ENCODE measurements at regions not wholly inside any gene's neighbourhood (a gene's known extent, or its start where the extent isn't known, plus 50 kb on each side); places are given as distances from the start of the nearest gene placed in this dataset.

DNA sequence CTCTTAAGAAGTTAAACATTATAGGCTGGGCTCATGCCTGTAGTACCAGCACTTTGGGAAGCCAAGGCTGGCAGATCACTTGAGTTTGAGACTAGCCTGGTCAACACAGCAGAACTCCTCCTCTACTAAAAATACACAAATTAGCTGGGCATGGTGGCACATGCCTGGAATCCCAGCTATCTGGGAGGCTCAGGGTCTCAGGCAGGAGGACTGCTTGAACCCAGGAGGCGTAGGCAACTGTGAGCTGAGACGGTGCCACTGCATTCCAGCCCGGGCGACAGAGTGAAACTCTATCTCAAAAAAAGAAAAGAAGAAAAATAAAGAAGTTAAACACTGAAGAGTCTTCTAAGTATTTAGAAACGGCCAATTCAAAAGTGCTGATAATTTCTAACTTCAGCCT, 164.3 kb upstream of the GALNTL6 start:
- CTCF ChIA-PET: interaction anchor here (1.0 to 2.1 kb wide), 4 partner anchors 9 to 658 kb away, joined by 3 to 7 read pairs (median 6); no protein-coding TSS in a partner anchor
- no peak for DNase-seq (ENCODE audit: extremely low spot score)
- POLR2A ChIA-PET: no interaction called here
- TF ChIP-seq, protein P1, sequence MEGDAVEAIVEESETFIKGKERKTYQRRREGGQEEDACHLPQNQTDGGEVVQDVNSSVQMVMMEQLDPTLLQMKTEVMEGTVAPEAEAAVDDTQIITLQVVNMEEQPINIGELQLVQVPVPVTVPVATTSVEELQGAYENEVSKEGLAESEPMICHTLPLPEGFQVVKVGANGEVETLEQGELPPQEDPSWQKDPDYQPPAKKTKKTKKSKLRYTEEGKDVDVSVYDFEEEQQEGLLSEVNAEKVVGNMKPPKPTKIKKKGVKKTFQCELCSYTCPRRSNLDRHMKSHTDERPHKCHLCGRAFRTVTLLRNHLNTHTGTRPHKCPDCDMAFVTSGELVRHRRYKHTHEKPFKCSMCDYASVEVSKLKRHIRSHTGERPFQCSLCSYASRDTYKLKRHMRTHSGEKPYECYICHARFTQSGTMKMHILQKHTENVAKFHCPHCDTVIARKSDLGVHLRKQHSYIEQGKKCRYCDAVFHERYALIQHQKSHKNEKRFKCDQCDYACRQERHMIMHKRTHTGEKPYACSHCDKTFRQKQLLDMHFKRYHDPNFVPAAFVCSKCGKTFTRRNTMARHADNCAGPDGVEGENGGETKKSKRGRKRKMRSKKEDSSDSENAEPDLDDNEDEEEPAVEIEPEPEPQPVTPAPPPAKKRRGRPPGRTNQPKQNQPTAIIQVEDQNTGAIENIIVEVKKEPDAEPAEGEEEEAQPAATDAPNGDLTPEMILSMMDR (IDR thresholded peaks at IDR 0.05; ENCODE audit: control extremely low read depth, extremely low read depth, low read depth, missing control alignments): no peak

DNA sequence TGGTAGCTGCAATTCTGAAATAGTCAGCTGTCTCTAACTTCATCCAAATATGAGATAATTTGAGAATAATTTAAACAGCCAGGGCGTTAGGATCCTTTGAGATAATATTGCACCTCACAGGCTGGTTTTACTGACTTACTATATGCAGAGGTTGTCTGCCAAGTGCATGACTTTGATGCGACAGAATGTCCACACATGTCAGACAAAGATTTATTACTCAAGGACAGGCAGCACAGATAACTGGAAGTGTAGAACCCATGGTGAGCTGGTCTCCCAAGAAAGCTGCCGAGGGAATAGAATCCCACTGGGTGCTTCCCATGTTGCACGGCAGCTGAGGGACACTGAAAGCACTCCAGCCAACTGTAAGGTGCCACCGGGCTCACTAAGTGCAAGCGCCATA, 166.2 kb upstream of the GALNTL6 start:
- TF ChIP-seq, protein P1 (IDR thresholded peaks at IDR 0.05; ENCODE audit: control extremely low read depth, extremely low read depth, low read depth, missing control alignments): no peak
- ChIA-PET POLR2A (no interaction called here), CTCF (no interaction called here)
- no peak for DNase-seq (ENCODE audit: extremely low spot score)

DNA sequence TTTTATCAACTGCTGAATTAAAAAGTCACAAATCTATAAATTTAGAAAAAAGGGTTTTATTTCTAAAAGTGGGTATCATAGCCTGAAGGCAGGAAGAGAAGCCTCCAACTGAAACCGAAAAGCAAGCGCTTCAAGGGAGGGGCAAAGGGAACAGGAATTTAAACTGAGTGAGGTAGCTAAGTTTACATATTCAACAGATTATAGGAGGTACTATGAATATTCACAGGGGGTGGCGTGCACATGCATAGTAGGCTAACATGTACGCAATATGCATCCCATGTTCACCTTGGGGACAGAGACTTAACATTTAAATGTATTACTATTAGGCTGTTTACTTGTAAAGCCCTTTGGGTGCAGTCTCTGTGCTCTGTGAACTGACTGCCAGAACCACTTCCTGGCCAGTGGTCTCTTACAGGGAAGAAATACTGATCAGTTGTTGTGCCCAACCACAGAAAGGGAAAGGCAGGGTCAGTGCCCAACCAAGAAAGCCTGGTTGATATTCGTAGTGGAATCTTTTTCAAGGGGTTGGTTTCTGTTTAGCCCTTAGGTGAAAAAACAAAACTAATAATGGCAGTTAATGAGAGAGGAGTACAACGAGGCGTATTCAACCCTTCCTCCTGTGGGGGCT, 168.7 kb upstream of the GALNTL6 start:
- POLR2A ChIA-PET: no interaction called here
- DNase-seq (ENCODE audit: extremely low spot score): peak; percentile 35
- CTCF ChIA-PET: no interaction called here
- TF ChIP-seq, protein P1 (IDR thresholded peaks at IDR 0.05; ENCODE audit: control extremely low read depth, extremely low read depth, low read depth, missing control alignments): no peak

DNA sequence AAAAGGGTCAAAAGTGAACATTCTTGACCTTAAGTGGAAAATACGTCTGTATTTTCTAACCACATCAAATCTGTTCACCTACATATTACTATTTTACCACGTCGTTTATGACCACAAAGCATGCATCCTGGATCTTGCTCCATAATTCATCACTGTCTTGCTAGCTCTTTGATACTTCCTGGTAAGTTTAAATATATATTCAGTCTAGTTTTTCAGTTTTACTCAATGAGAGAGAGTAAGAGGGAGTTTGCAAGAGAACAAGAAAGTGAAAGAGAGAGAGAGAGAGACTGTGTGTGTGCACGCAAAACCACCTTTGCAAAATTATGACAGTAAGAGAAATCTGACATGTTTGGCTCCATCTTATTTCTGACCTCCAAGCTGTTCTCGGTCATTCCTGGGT, 173.7 kb upstream of the GALNTL6 start:
- POLR2A ChIA-PET: no interaction called here
- TF ChIP-seq, protein P1 (IDR thresholded peaks at IDR 0.05; ENCODE audit: control extremely low read depth, extremely low read depth, low read depth, missing control alignments): no peak
- peak; percentile 44 for DNase-seq (ENCODE audit: extremely low spot score)
- CTCF ChIA-PET: interaction anchor here (0.8 to 1.5 kb wide), 6 partner anchors 8 to 30 kb away, joined by 3 to 6 read pairs (median 4); no protein-coding TSS in a partner anchor

DNA sequence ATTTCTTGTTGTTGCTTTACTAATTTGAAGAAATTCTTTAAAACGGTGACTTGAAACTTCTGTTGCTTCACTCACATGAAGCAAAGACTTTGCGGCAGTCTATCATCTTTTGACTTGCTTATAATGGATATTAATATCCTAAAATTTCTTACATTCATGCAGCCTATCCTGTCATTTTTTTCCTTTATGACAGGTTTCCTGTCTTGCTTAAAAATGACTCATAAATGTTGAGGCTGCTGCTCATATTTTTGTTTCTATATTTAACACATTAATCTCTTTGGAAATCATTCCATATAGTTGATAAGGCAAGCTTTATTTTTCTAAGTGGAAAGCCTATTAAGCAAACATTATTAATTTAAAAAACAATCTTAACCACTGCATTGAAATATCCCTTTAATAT, 176.6 kb upstream of the GALNTL6 start:
- DNase-seq (ENCODE audit: extremely low spot score): no peak
- CTCF ChIA-PET: interaction anchor here (1.5 kb wide), 1 partner anchor 36 kb away, joined by 3 read pairs; no protein-coding TSS in a partner anchor
- POLR2A ChIA-PET: no interaction called here
- TF ChIP-seq, protein P1 (IDR thresholded peaks at IDR 0.05; ENCODE audit: control extremely low read depth, extremely low read depth, low read depth, missing control alignments): no peak

DNA sequence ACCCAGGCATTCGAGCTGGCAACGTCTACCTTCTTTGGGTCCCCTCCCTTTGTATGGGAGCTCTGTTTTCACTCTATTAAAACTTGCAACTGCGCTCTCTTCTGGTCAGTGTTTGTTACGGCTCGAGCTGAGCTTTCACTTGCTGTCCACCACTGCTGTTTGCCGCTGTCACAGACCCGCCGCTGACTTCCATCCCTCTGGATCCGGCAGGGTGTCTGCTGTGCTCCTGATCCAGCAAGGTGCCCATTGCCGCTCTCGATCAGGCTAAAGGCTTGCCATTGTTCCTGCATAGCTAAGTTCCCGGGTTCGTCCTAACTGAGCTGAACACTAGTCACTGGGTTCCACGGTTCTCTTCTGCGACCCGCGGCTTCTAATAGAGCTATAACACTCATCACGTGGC, 183.5 kb upstream of the GALNTL6 start:
- ChIA-PET CTCF (interaction anchor here (0.8 to 2.1 kb wide), 3 partner anchors 10 to 32 kb away, joined by 3 to 9 read pairs (median 4); no protein-coding TSS in a partner anchor), POLR2A (no interaction called here)
- TF ChIP-seq, protein P1 (IDR thresholded peaks at IDR 0.05; ENCODE audit: control extremely low read depth, extremely low read depth, low read depth, missing control alignments): no peak
- DNase-seq (ENCODE audit: extremely low spot score): no peak

All from GM10248 (cell line).